Endothelial cell (in vitro differentiated cells): ENCODE measurements at regions not wholly inside any gene's neighbourhood (a gene's known extent, or its start where the extent isn't known, plus 50 kb on each side); places are given as distances from the start of the nearest gene placed in this dataset.

ENCODE experiments used
- DNase-seq: peaks from one replicate; pipeline ENCODE4 v3.0.0; 2021; ENCODE audit warnings: low spot score
- H3K27ac Mint-ChIP-seq: one replicate; pipeline ENCODE4 v1.8.0; 2021; ENCODE audit warnings: mixed read lengths, inconsistent platforms; ENCODE audit not compliant: unreplicated experiment
- H3K27me3 Mint-ChIP-seq: one replicate; pipeline ENCODE4 v1.8.0; 2021; ENCODE audit warnings: mild to moderate bottlenecking, moderate library complexity, mixed read lengths, inconsistent platforms; ENCODE audit not compliant: unreplicated experiment
- H3K36me3 Mint-ChIP-seq: one replicate; pipeline ENCODE4 v1.8.0; 2021; ENCODE audit warnings: mild to moderate bottlenecking, low read depth, mixed read lengths, inconsistent platforms; ENCODE audit not compliant: unreplicated experiment
- H3K4me1 Mint-ChIP-seq: one replicate; pipeline ENCODE4 v1.8.0; 2021; ENCODE audit warnings: mild to moderate bottlenecking, mixed read lengths, inconsistent platforms; ENCODE audit not compliant: unreplicated experiment
- H3K4me3 Mint-ChIP-seq: one replicate; pipeline ENCODE4 v1.8.0; 2021; ENCODE audit warnings: mild to moderate bottlenecking, mixed read lengths, inconsistent platforms; ENCODE audit not compliant: unreplicated experiment
- H3K9me3 Mint-ChIP-seq: one replicate; pipeline ENCODE4 v1.8.0; 2021; ENCODE audit warnings: mixed read lengths, inconsistent platforms; ENCODE audit not compliant: unreplicated experiment
- TF ChIP-seq, protein P1 (sequence below): fragments of 200-600 bp; sonication (generic); IDR thresholded peaks from one replicate; pipeline ENCODE4 v1.5.0; 2021; ENCODE audit warnings: antibody characterized with exemption; ENCODE audit not compliant: unreplicated experiment

DNA sequence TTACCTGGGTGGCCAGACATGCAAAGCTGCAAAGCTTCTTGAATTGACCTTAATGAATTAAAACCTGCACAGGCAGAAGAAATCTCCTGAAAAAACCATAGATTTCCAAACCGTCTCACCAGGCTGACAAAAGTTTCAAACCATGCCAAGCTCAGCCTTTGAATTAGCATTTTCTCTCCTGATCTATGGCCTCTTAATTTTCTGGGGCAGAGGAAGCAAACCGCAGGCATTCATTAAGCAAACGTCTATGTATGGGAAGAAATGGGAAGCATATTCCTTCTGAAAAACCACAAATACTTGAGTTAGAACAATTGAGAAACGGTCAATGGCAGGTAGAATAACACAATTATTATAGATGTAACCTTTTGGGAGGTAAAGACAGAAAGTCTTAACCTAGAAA is 500.2 kb upstream of the NR2F2 start:
- no peaks in the 10 kb centered on the region for H3K27me3 Mint-ChIP-seq
- H3K4me3 Mint-ChIP-seq: no peak overlapping the region
- no peaks in the 10 kb centered on the region for H3K4me1 Mint-ChIP-seq
- TF ChIP-seq, protein P1, sequence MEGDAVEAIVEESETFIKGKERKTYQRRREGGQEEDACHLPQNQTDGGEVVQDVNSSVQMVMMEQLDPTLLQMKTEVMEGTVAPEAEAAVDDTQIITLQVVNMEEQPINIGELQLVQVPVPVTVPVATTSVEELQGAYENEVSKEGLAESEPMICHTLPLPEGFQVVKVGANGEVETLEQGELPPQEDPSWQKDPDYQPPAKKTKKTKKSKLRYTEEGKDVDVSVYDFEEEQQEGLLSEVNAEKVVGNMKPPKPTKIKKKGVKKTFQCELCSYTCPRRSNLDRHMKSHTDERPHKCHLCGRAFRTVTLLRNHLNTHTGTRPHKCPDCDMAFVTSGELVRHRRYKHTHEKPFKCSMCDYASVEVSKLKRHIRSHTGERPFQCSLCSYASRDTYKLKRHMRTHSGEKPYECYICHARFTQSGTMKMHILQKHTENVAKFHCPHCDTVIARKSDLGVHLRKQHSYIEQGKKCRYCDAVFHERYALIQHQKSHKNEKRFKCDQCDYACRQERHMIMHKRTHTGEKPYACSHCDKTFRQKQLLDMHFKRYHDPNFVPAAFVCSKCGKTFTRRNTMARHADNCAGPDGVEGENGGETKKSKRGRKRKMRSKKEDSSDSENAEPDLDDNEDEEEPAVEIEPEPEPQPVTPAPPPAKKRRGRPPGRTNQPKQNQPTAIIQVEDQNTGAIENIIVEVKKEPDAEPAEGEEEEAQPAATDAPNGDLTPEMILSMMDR: no peak
- no peak for DNase-seq
- no peaks in the 10 kb centered on the region for H3K9me3 Mint-ChIP-seq
- H3K36me3 Mint-ChIP-seq: no peaks in the 10 kb centered on the region
- H3K27ac Mint-ChIP-seq: no peak overlapping the region

DNA sequence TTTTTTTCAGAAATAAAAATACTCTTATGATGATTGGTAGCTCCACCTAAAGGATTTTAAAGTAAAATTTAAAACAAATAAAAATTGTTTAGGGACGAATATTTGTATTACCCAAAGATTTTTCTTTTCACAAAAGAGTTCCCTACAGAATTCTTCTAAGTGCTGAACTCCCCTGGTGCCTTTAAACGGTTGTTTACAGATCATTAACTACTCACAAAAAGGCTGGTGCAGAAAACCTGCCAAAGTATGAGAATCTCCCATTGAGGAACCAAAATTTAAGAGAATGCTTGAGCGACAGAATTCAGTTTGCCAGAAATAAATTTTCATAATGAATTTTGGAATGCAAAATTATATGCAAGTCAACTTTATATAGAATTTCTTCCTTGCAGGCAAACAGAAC is 497.8 kb upstream of the NR2F2 start:
- no peak for DNase-seq
- Mint-ChIP-seq H3K27me3 (no peaks in the 10 kb centered on the region), H3K27ac (no peak overlapping the region), H3K4me1 (no peaks in the 10 kb centered on the region), H3K4me3 (no peak overlapping the region), H3K9me3 (no peaks in the 10 kb centered on the region), H3K36me3 (no peaks in the 10 kb centered on the region)
- TF ChIP-seq, protein P1: no peak

DNA sequence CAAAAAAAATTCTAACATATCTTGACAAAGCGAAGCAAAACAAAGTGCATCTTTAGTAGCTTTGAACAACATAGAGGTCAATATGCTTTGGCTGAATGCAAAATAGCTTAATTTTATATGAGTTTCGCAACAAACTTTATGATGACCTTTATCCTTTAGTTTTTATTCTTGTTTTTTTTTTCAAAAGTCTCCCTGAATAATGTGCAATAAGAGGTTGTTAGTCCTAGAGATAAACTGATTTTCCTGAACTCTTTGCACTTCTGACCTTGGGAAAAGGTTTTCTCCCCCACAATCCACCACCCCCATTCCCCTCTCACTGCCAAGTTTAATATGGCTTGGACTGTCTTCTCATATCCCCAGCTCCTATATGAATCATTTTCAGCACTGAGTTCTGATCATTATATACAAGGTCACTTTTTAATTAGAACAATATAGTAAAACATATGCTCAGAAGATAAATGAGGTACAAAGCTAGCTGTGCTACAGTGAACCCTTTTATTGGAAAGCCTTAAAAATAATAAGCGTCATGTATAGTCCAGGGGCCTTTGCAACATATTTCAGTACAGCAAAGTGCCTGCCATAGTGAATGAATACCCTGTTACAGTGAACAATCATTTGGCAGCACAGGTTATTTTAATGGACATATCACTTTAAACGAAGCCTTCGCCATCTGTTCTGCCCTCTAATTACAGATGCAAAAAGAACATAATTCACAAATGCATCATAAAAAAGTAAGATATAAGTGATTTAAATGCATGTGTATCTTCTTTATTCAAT is 496.3 kb upstream of the NR2F2 start:
- TF ChIP-seq, protein P1: no peak
- H3K4me1 Mint-ChIP-seq: peaks cover 3% of the 10 kb centered on the region
- DNase-seq: no peak
- H3K4me3 Mint-ChIP-seq: no peak overlapping the region
- H3K9me3 Mint-ChIP-seq: no peaks in the 10 kb centered on the region
- no peaks in the 10 kb centered on the region for H3K36me3 Mint-ChIP-seq
- no peak overlapping the region for H3K27ac Mint-ChIP-seq
- no peaks in the 10 kb centered on the region for H3K27me3 Mint-ChIP-seq

DNA sequence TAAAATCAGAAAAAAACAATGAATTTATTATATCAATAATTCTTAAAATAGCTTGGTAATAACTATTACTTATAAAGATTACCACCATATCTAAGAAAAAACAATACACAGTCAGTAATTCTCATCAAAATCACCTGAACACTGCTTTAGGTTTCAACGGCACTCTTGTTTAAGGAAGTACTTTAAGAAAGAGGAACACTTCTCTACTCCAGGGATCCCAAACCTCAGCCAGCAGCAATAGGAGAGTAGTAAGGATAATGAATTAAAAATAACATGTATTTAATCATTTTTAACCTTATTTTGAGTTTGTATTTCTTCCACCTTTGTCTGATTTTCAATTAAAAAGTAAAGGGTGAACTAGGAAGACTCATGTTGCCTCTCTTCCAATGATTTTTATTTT is 494.0 kb upstream of the NR2F2 start:
- DNase-seq: no peak
- no peaks in the 10 kb centered on the region for H3K27me3 Mint-ChIP-seq
- H3K4me1 Mint-ChIP-seq: peaks cover 3% of the 10 kb centered on the region
- H3K27ac Mint-ChIP-seq: no peak overlapping the region
- H3K9me3 Mint-ChIP-seq: no peaks in the 10 kb centered on the region
- TF ChIP-seq, protein P1: no peak
- H3K4me3 Mint-ChIP-seq: no peak overlapping the region
- no peaks in the 10 kb centered on the region for H3K36me3 Mint-ChIP-seq

DNA sequence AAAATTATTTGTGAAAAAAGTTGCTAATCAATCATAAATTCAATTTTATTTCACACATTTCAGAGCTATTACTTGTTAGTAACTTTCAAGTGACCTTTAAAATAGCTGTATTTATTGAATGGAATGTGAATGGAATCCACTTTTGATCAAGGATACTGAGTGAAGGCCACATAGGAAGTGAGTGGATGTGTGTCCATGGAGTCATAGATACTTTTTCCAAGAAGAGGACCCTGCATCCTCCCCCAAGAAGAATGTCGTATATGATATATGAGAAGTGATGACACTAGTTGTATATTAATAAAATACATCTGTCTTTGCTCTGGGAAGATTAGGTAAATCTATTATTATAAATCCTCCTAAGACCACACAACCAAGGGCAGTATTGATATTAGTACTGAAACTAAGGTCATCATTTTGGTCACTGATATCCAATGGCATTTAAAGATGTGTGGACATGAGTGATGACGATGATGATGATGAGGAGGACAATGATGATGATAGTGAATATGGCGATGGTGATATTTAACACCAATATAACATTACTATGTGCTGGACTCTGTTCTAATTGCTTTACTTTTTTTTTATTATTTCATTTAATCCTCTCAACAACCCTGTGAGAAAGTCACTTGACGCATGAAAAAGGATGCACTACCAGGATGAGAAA is 493.0 kb upstream of the NR2F2 start:
- Mint-ChIP-seq H3K9me3 (no peaks in the 10 kb centered on the region), H3K27ac (no peak overlapping the region), H3K4me1 (peaks cover 3% of the 10 kb centered on the region), H3K36me3 (no peaks in the 10 kb centered on the region), H3K27me3 (no peaks in the 10 kb centered on the region), H3K4me3 (no peak overlapping the region)
- DNase-seq: no peak
- TF ChIP-seq, protein P1: no peak
